ENCODE measurements at regions not wholly inside any gene's neighbourhood (a gene's known extent, or its start where the extent isn't known, plus 50 kb on each side); places are given as distances from the start of the nearest gene placed in this dataset.

GRCh38 chrX:45799576-45799975 lies 598.9 kb upstream of the DIPK2B start:
- DNase-seq (ENCODE audit: low read depth in 1 of 2, low spot score in 1 of 2), result no peak
- Histone ChIP-seq H3K27me3 (ENCODE audit: insufficient read depth, poor library complexity, severe bottlenecking) (no peaks in the 10 kb centered on the region), H3K27ac (replicated peaks) (no peak overlapping the region), H3K4me3 (replicated peaks; ENCODE audit: insufficient read depth, low read length) (no peak overlapping the region)
- TF ChIP-seq REST (IDR thresholded peaks at IDR 0.05; ENCODE audit: insufficient replicate concordance, low read depth), result no peak
- TF ChIP-seq CTCF (IDR thresholded peaks at IDR 0.05; ENCODE audit: insufficient read depth, low read length), result no peak
- no peak for TF ChIP-seq POLR2AphosphoS5 (IDR thresholded peaks at IDR 0.05; ENCODE audit: low read depth)
- no peak for TF ChIP-seq GABPA (IDR thresholded peaks at IDR 0.05; ENCODE audit: low read depth)
- no peak for TF ChIP-seq SPI1 (IDR thresholded peaks at IDR 0.05; ENCODE audit: borderline replicate concordance, low read depth)

- DNase-seq (ENCODE audit: low read depth in 1 of 2, low spot score in 1 of 2), result no peak
- TF ChIP-seq CTCF (IDR thresholded peaks at IDR 0.05; ENCODE audit: insufficient read depth, low read length), result no peak
- no peak for TF ChIP-seq SPI1 (IDR thresholded peaks at IDR 0.05; ENCODE audit: borderline replicate concordance, low read depth)
- no peak for TF ChIP-seq GABPA (IDR thresholded peaks at IDR 0.05; ENCODE audit: low read depth)
- Histone ChIP-seq H3K27ac (replicated peaks) (no peak overlapping the region), H3K27me3 (ENCODE audit: insufficient read depth, poor library complexity, severe bottlenecking) (no peaks in the 10 kb centered on the region), H3K4me3 (replicated peaks; ENCODE audit: insufficient read depth, low read length) (no peak overlapping the region)
Measured at GRCh38 chrX:45795546-45795945, 594.9 kb upstream of the DIPK2B start.

- DNase-seq (ENCODE audit: low read depth in 1 of 2, low spot score in 1 of 2), result no peak
- Histone ChIP-seq H3K27ac (replicated peaks) (no peak overlapping the region), H3K4me3 (replicated peaks; ENCODE audit: insufficient read depth, low read length) (no peak overlapping the region), H3K27me3 (ENCODE audit: insufficient read depth, poor library complexity, severe bottlenecking) (no peaks in the 10 kb centered on the region)
- TF ChIP-seq SPI1 (IDR thresholded peaks at IDR 0.05; ENCODE audit: borderline replicate concordance, low read depth), result no peak
- no peak for TF ChIP-seq REST (IDR thresholded peaks at IDR 0.05; ENCODE audit: insufficient replicate concordance, low read depth)
- no peak for TF ChIP-seq POLR2AphosphoS5 (IDR thresholded peaks at IDR 0.05; ENCODE audit: low read depth)
- no peak for TF ChIP-seq CTCF (IDR thresholded peaks at IDR 0.05; ENCODE audit: insufficient read depth, low read length)
- no peak for TF ChIP-seq GABPA (IDR thresholded peaks at IDR 0.05; ENCODE audit: low read depth)
Measured at GRCh38 chrX:45794995-45795337, 594.3 kb upstream of the DIPK2B start.

- H3K4me3 ChIP-seq (replicated peaks; ENCODE audit: insufficient read depth, low read length), result no peak overlapping the region
- TF ChIP-seq REST (IDR thresholded peaks at IDR 0.05; ENCODE audit: insufficient replicate concordance, low read depth) (no peak), SPI1 (IDR thresholded peaks at IDR 0.05; ENCODE audit: borderline replicate concordance, low read depth) (no peak), GABPA (IDR thresholded peaks at IDR 0.05; ENCODE audit: low read depth) (no peak), CTCF (IDR thresholded peaks at IDR 0.05; ENCODE audit: insufficient read depth, low read length) (no peak), POLR2AphosphoS5 (IDR thresholded peaks at IDR 0.05; ENCODE audit: low read depth) (no peak)
- no peaks in the 10 kb centered on the region for H3K27me3 ChIP-seq (ENCODE audit: insufficient read depth, poor library complexity, severe bottlenecking)
- no peak overlapping the region for H3K27ac ChIP-seq (replicated peaks)
- no peak for DNase-seq (ENCODE audit: low read depth in 1 of 2, low spot score in 1 of 2)
Measured at GRCh38 chrX:45794323-45794994, 593.8 kb upstream of the DIPK2B start.
